ENCODE measurements at regions not wholly inside any gene's neighbourhood (a gene's known extent, or its start where the extent isn't known, plus 50 kb on each side); places are given as distances from the start of the nearest gene placed in this dataset.

DNA sequence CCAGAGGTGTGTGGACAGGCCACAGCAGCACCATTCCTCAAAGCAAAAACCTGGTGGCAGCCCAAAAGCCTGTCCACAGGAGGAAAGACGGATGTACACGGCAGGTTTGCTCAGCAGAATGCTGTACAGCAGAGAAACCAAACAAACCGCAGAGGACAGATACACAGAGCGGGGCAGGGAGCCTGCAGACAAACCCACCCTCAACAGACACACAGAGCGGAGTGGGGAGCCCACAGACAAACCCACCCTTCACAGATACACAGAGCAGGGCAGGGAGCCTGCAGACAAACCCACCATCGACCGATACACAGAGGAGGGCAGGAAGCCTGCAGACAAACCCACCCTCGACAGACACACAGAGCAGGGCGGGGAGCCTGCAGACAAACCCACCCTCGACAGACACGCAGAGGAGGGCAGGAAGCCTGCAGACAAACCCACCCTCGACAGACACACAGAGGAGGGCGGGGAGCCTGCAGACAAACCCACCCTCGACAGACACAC lies 53.0 kb upstream of the METRNL start:
- TF ChIP-seq, protein P1, sequence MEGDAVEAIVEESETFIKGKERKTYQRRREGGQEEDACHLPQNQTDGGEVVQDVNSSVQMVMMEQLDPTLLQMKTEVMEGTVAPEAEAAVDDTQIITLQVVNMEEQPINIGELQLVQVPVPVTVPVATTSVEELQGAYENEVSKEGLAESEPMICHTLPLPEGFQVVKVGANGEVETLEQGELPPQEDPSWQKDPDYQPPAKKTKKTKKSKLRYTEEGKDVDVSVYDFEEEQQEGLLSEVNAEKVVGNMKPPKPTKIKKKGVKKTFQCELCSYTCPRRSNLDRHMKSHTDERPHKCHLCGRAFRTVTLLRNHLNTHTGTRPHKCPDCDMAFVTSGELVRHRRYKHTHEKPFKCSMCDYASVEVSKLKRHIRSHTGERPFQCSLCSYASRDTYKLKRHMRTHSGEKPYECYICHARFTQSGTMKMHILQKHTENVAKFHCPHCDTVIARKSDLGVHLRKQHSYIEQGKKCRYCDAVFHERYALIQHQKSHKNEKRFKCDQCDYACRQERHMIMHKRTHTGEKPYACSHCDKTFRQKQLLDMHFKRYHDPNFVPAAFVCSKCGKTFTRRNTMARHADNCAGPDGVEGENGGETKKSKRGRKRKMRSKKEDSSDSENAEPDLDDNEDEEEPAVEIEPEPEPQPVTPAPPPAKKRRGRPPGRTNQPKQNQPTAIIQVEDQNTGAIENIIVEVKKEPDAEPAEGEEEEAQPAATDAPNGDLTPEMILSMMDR (IDR thresholded peaks at IDR 0.05), result no peak
- no peak for TF ChIP-seq POLR2A (IDR thresholded peaks at IDR 0.05)

Measured in suprapubic skin (tissue), 3 donors.